IPS-11a (cell line): ENCODE measurements at regions not wholly inside any gene's neighbourhood (a gene's known extent, or its start where the extent isn't known, plus 50 kb on each side); places are given as distances from the start of the nearest gene placed in this dataset.
"Not testable (repeated sequence)": the region's sequence is repeated elsewhere in the genome, so short reads cannot be mapped to it uniquely, and the experiment has no call there.

ENCODE experiments used
- H3K4me3 ChIP-seq: one replicate; pipeline ENCODE4 v1.5.1; 2013; ENCODE audit warnings: low read depth, low read length, control low read depth

- not testable (repeated sequence) for H3K4me3 ChIP-seq
Observed at GRCh38 chr7:63856466-63856865, 142.2 kb upstream of the ZNF722 start.

- no peak overlapping the region for H3K4me3 ChIP-seq
Observed at GRCh38 chr7:63867127-63867526, 131.5 kb upstream of the ZNF722 start.

GRCh38 chr7:63874242-63874641 is 124.4 kb upstream of the ZNF722 start:
- H3K4me3 ChIP-seq, result not testable (repeated sequence)

- H3K4me3 ChIP-seq, result no peak overlapping the region
Observed at GRCh38 chr7:63876707-63877322, 121.8 kb upstream of the ZNF722 start.

- H3K4me3 ChIP-seq, result no peak overlapping the region
Observed at GRCh38 chr7:63887031-63887430, 111.6 kb upstream of the ZNF722 start.

GRCh38 chr7:63899691-63900393 is 98.8 kb upstream of the ZNF722 start:
- H3K4me3 ChIP-seq, result no peak overlapping the region

- H3K4me3 ChIP-seq, result peak overlapping the region; percentile 2
Observed at GRCh38 chr7:63900394-63901203, 98.0 kb upstream of the ZNF722 start.

- peak overlapping the region; percentile 2 for H3K4me3 ChIP-seq
Observed at GRCh38 chr7:63901204-63901506, 97.5 kb upstream of the ZNF722 start.

GRCh38 chr7:63918986-63919385 is 79.7 kb upstream of the ZNF722 start:
- no peak overlapping the region for H3K4me3 ChIP-seq

- no peak overlapping the region for H3K4me3 ChIP-seq
Observed at GRCh38 chr7:63925262-63925625, 73.4 kb upstream of the ZNF722 start.

- peak overlapping the region; percentile 6 for H3K4me3 ChIP-seq
Observed at GRCh38 chr7:63925626-63926460, 72.8 kb upstream of the ZNF722 start.

- H3K4me3 ChIP-seq, result no peak overlapping the region
Observed at GRCh38 chr7:63927261-63927660, 71.4 kb upstream of the ZNF722 start.

- H3K4me3 ChIP-seq, result no peak overlapping the region
Observed at GRCh38 chr7:63931057-63931600, 67.5 kb upstream of the ZNF722 start.

GRCh38 chr7:63931985-63932577 is 66.6 kb upstream of the ZNF722 start:
- H3K4me3 ChIP-seq, result no peak overlapping the region
